ENCODE measurements at regions not wholly inside any gene's neighbourhood (a gene's known extent, or its start where the extent isn't known, plus 50 kb on each side); places are given as distances from the start of the nearest gene placed in this dataset.

DNA sequence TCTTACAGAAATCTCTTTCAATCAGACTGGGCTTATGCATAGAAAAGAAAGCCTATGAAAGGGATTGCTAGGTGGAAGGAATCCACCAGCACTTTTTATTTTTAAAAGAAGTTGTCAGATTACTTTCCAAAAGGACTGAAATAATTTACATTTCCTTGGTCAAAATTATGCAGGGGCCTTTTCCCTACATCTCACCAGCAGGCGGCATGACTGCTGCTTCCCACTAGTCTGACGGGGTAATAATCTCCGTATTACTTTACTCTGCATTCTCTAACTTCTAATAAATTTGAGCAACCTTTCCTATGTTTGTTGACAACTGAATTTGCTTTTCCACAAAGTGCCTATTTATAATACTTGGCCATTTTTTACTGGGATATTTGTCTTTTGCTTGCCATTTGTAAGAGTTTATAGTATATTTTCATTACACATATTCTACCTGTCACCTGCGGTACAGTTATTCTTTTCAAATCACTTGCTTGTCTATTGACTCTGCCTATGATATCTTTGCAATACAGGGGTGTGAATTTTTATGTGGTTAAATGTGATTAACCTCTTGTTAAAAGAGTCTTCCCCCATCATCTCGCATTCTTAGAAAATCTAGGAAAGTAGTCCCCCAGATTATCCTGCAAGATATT lies 51.9 kb upstream of the USP47 start:
- FAIRE-seq, result peak; percentile 84

DNA sequence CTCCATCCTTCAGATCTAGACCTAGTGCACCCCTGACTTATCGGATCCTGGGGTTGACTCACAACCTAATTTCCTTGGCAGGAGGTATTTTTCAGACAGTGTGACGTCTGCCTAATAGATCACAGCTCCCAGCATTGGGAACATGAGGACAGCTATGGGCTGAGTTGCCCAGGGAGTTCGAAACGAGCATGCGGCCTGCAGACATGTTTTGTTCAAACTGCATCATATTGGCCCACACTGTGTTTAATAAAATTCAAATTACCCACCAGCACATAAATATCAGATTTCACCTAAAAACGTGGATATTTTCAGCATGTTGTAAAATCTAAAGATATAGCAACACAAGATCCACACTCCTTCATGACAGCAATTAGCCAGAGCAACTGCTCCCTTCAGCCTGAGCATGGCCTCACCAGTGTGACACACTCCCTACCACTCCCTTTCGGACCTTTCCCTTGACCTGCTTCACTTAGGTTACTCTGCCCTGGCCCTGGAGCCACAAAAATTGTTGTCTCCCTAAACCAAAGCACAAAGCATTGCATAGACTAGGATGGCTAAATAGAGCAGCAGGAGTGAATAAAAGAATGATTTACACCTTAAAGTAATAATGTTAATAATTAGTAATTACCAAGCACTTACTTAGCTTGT lies 53.6 kb upstream of the USP47 start:
- no peak for FAIRE-seq

GRCh38 chr11:11787305-11788062 lies 54.3 kb upstream of the USP47 start:
- FAIRE-seq, result peak; percentile 91

- no peak for FAIRE-seq
These were observed 55.0 kb upstream of the USP47 start for GRCh38 chr11:11786771-11787170.

GRCh38 chr11:11786234-11786633 lies 55.5 kb upstream of the USP47 start:
- no peak for FAIRE-seq

DNA sequence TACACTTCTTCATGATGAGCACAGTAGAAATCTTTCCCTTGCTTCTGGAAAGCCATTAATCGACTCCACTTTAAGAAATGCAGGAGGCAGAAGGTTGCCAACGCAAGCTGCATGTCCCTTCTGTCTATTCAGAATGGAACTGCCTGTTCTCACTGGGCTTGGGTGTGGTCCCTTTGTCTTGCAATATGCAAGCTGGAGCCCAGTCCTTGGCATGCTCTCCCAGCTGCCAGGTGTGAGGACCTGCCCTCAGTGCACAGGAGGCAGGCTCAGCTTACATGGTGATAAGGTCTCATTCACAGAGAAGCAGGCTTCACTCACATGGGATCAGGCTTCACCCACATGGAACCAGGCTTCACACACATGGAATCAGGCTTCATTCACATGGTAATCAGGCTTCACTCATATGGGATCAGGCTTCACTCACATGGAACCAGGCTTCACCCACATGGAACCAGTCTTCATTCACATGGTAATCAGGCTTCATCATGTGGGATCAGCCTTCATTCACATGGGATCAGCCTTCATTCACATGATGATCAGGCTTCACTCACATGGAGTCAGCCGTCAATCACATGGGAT lies 59.2 kb upstream of the USP47 start:
- no peak for FAIRE-seq

- no peak for FAIRE-seq
These were observed 60.9 kb upstream of the USP47 start for GRCh38 chr11:11780858-11781257.

GRCh38 chr11:11779975-11780374 lies 61.8 kb upstream of the USP47 start:
- FAIRE-seq, result no peak

DNA sequence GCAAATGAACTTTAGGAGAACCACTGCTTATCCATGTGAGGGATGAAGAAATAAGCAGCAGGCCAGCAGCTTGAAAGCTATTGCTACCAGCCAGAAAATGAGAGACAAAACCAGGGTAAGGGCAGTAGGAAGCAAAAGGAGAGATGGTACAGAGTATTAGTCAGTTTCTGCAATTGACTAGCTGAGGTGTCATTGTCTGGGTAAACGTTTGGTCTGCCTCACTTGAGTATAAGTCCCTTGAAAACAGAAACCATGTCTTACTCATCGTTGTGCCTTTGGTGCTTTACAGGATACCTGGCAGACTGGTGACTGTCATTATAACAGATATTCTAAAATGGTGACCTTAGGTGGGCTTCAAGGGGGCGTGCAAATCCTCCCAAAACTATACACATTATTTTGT lies 63.9 kb upstream of the USP47 start:
- no peak for FAIRE-seq

DNA sequence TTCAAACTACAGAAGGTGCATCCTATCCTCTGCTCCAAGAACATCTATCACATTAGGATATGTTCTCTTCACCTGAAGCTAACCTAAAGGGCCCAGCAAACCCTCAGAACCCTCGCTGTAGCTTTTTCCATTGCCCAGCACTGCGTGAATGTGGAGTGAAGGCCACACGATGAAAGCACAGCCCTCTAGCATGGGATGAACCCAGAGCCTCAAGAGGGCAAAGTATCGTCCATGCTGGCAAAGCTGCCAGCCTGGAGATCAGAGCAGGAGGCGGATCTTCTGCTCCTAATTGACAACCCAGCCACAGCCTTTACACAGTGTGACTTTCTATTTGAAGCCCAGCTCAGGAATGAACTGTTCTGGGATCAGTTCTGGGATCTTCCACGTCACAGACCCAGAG lies 65.1 kb upstream of the USP47 start:
- no peak for FAIRE-seq

DNA sequence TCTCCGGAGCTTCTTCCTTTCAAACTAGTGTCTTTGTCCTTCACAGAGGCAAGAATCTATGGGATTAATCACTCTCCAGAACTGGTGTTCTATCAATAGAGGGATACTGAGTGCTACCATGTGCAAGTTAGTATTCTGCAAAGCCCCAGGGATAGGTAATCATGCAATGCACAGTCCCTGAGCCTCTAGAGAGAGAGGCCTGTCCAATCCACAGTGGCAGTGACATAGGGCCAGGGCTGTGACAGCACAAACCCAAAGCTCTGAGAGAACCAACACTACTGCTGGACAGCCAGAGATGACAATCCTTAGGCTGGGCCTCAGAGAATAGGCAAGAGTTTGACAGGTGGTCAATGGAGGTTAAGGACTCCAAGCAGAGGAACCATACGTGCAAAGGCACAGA lies 66.8 kb upstream of the USP47 start:
- FAIRE-seq, result no peak

GRCh38 chr11:11772865-11773515 lies 68.8 kb upstream of the USP47 start:
- no peak for FAIRE-seq

DNA sequence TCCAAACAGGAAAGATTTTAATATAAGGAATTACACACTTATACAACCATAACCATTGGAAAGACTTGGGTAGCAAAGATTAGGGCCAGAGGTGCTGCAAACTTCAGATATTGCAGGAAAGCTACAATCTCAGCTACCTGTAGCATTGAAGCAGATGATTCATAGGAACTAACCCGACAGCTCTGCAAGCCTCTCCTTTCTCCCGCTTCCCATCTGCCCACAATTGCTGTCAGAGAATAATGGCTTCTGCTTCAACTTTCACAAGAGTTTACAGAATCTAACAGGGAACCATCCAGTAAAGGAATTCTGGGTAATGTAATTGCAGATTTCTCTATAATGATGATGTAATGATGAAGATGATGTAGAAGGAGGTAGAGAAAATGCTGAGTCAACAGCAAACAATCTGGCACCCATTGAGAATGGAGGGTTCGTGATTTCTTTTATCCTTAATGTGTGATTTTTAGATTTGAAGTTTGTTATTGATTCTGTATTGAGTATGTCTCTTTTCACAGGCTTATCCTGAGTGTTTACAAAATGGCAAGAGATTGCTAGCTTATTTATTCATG lies 70.8 kb upstream of the USP47 start:
- FAIRE-seq, result no peak

GRCh38 chr11:11770296-11770695 lies 71.5 kb upstream of the USP47 start:
- no peak for FAIRE-seq

GRCh38 chr11:11769782-11770181 lies 72.0 kb upstream of the USP47 start:
- FAIRE-seq, result no peak

- FAIRE-seq, result no peak
These were observed 72.4 kb upstream of the USP47 start for GRCh38 chr11:11769362-11769761.

DNA sequence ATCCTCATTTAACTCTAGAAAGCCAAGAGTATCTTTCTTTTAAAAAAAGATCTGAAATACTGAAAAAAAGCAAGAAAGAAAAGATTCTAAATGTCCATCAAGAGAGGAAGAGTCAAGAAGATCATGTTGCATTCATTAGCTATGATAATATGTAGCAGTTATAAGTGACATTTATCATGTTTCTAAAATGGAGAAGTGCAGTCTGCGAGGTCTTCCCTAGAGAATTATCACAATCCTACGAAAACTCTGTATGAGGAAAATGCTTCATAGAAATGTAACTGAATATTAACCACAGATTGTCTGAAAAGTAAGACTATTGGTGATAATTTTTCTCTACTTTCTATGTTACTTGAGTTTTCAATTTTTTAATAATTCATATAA lies 77.4 kb upstream of the USP47 start:
- no peak for FAIRE-seq

GRCh38 chr11:11763796-11764422 lies 77.9 kb upstream of the USP47 start:
- no peak for FAIRE-seq

GRCh38 chr11:11760838-11761237 lies 80.9 kb upstream of the USP47 start:
- FAIRE-seq, result no peak

GRCh38 chr11:11758603-11759196 lies 83.1 kb upstream of the USP47 start:
- no peak for FAIRE-seq

DNA sequence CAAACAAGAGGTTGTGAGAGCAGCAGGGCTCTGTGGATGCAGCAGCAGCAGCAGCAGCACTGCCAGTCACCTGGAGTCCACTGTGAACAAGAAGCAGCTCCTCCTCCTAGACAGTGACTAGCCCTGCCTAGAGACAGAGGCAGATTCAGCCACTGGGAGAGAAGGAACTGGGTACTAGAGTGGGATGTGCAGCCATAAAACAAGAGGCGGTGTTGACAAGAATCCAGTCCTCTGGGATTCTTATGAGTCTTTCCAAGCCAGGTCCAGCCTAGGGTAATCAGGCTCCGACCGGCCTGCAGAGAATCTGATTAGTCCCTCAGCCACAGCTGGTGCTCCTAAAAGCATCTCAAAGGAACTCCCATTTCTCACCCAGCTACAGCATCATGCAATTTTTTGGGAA lies 83.9 kb upstream of the USP47 start:
- FAIRE-seq, result no peak

DNA sequence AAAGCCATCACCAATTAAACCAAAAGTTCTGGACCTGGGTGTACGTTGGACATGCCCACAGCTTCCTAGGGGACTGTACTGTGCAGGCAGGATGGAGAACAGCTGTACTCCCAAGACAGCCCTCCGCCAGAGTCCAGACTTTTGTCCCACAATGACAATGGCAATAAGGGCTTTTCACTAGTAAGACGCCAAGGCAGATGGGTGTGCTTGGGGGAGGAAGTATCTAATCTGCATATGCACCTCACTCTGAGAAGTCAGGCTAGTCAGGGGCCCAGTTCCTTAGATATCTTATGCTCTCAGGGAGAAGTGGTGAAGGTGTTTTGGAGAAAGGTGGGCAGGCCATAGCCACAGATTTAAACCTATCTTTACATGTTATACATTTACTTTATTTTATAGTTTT lies 85.1 kb upstream of the USP47 start:
- FAIRE-seq, result no peak
